ENCODE measurements at regions not wholly inside any gene's neighbourhood (a gene's known extent, or its start where the extent isn't known, plus 50 kb on each side); places are given as distances from the start of the nearest gene placed in this dataset.

DNA sequence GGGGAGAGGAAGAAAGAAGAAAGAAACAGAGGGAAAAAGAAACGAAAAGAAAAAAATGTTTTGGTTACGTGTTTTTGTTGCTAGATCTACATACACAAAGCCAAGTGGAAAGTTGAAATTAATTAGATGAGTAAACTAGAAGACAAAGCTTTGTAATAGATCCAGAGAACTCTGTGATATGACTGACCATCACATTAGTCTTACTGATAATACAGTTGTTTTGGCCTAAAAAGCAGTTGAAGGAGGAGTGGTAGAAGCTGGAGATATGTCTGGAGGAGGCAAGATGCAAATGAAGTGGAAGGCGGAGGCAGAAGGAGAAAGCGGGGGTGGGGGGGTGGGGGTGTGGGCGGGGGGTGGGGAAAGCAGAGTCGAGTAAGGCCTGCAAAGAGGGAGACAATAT is 500.1 kb upstream of the ID4 start:
- H2AFZ ChIP-seq (ENCODE audit: low read depth): no peak overlapping the region
- H3K27me3 ChIP-seq (ENCODE audit: insufficient read depth, low read depth): no peaks in the 10 kb centered on the region
- H3K27ac ChIP-seq: no peak overlapping the region
- H4K20me1 ChIP-seq (ENCODE audit: insufficient read depth): no peaks in the 10 kb centered on the region
- no peaks in the 10 kb centered on the region for H3K36me3 ChIP-seq (ENCODE audit: insufficient read depth)
- TF ChIP-seq CTCF (conservative IDR thresholded peaks at IDR 0.05; ENCODE audit: low read depth, low read length): no peak
- no peak overlapping the region for H3K4me2 ChIP-seq
- no peaks in the 10 kb centered on the region for H3K4me1 ChIP-seq (ENCODE audit: low read depth, poor library complexity, severe bottlenecking)
- H3K79me2 ChIP-seq (ENCODE audit: insufficient read depth, low read depth): no peaks in the 10 kb centered on the region
- no peak overlapping the region for H3K9ac ChIP-seq
- no peak overlapping the region for H3K4me3 ChIP-seq (IDR thresholded peaks at IDR 0.05; ENCODE audit: insufficient read depth, low read depth, low read length)

DNA sequence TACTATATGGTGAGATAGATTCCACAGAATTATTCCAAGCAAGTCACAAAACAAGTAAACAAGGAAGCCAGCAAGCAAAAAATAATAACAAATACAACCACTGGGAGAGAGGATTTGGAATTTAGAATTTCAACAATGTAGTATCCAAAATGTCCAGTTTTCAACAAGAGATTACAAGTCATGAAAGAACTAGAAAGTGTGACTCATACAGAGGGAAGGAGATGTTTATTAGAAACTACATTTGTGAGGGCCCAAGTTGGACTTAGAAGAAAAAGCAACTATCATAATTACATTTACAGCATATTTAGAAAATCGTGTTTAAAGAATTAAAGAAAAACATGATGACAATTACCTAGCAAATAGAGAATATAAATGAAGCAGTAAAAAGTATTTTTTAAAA is 494.6 kb upstream of the ID4 start:
- Histone ChIP-seq H3K9ac (no peak overlapping the region), H3K27me3 (ENCODE audit: insufficient read depth, low read depth) (no peaks in the 10 kb centered on the region), H3K4me3 (IDR thresholded peaks at IDR 0.05; ENCODE audit: insufficient read depth, low read depth, low read length) (no peak overlapping the region), H2AFZ (ENCODE audit: low read depth) (no peak overlapping the region), H3K4me2 (no peak overlapping the region), H3K79me2 (ENCODE audit: insufficient read depth, low read depth) (no peaks in the 10 kb centered on the region), H3K4me1 (ENCODE audit: low read depth, poor library complexity, severe bottlenecking) (no peaks in the 10 kb centered on the region), H4K20me1 (ENCODE audit: insufficient read depth) (no peaks in the 10 kb centered on the region), H3K36me3 (ENCODE audit: insufficient read depth) (no peaks in the 10 kb centered on the region), H3K27ac (no peak overlapping the region)
- no peak for TF ChIP-seq CTCF (conservative IDR thresholded peaks at IDR 0.05; ENCODE audit: low read depth, low read length)

DNA sequence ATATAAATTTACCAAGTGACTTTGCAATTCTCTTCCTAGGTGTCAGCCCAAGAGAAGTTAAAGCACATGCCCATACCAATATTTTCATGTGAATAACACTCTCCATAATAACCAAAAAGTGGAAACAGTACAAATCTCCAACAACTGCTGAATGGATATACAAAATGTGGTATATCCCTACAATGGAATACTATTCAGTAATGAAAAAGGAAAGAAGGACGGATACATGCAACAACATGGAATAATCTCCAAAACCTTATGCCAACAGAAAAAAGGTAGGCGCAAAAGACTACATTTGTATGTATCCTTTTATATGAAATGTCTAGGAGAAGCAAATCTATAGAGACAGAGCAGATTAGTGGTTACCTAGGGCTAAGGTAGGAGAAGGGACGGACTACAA is 487.7 kb upstream of the ID4 start:
- Histone ChIP-seq H2AFZ (ENCODE audit: low read depth) (no peak overlapping the region), H3K4me1 (ENCODE audit: low read depth, poor library complexity, severe bottlenecking) (no peaks in the 10 kb centered on the region), H3K4me2 (no peak overlapping the region), H3K27ac (no peak overlapping the region), H3K36me3 (ENCODE audit: insufficient read depth) (no peaks in the 10 kb centered on the region), H3K27me3 (ENCODE audit: insufficient read depth, low read depth) (no peaks in the 10 kb centered on the region), H3K4me3 (IDR thresholded peaks at IDR 0.05; ENCODE audit: insufficient read depth, low read depth, low read length) (no peak overlapping the region), H3K9ac (no peak overlapping the region), H3K79me2 (ENCODE audit: insufficient read depth, low read depth) (no peaks in the 10 kb centered on the region), H4K20me1 (ENCODE audit: insufficient read depth) (no peaks in the 10 kb centered on the region)
- no peak for TF ChIP-seq CTCF (conservative IDR thresholded peaks at IDR 0.05; ENCODE audit: low read depth, low read length)

DNA sequence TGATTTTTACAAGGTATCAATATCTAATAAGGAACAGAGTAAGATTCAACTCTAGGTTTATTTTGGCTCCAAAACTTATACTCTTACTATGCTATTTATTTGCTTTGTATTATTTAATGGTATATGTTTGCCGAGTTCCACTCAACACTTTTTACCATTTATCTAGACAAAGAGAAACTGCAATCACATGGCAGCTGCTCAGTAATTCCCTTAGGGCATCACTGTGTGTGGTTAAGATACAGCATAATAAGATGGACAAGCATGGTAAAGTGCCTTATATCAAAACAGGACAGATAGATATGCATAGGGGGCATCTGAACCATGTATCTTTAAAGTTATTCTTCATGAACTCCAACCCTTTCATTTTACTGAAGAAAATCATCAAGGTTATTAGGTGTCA is 483.0 kb upstream of the ID4 start:
- no peaks in the 10 kb centered on the region for H3K27me3 ChIP-seq (ENCODE audit: insufficient read depth, low read depth)
- no peak for TF ChIP-seq CTCF (conservative IDR thresholded peaks at IDR 0.05; ENCODE audit: low read depth, low read length)

DNA sequence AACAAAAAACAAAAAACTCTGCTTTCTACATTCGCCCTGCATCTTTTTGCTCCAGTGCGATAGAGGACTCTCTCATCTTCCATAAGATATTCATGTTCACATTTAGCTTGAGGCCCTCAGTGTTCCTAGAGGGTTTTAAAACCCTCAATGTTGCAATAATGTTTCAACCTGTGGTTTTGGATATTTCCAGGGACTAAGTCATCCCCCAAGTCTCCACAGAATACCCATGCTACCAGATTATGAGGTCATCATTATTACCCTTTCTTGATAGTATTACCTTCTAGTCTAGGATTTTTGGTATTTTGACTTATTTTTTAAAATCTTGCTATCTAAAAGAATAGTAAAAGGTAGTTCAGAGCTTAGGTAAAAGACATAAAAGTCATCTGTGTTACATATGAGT is 480.5 kb upstream of the ID4 start:
- Histone ChIP-seq H3K4me3 (IDR thresholded peaks at IDR 0.05; ENCODE audit: insufficient read depth, low read depth, low read length) (no peak overlapping the region), H3K4me2 (no peak overlapping the region), H3K9ac (no peak overlapping the region), H2AFZ (ENCODE audit: low read depth) (no peak overlapping the region), H4K20me1 (ENCODE audit: insufficient read depth) (no peaks in the 10 kb centered on the region), H3K36me3 (ENCODE audit: insufficient read depth) (no peaks in the 10 kb centered on the region), H3K4me1 (ENCODE audit: low read depth, poor library complexity, severe bottlenecking) (no peaks in the 10 kb centered on the region), H3K79me2 (ENCODE audit: insufficient read depth, low read depth) (no peaks in the 10 kb centered on the region), H3K27me3 (ENCODE audit: insufficient read depth, low read depth) (no peaks in the 10 kb centered on the region), H3K27ac (no peak overlapping the region)
- no peak for TF ChIP-seq CTCF (conservative IDR thresholded peaks at IDR 0.05; ENCODE audit: low read depth, low read length)

More for the DNA sequence above, 483.0 kb upstream of the ID4 start:
- no peak overlapping the region for H3K9ac ChIP-seq
- H3K79me2 ChIP-seq (ENCODE audit: insufficient read depth, low read depth): no peaks in the 10 kb centered on the region
- no peaks in the 10 kb centered on the region for H4K20me1 ChIP-seq (ENCODE audit: insufficient read depth)
- H3K4me1 ChIP-seq (ENCODE audit: low read depth, poor library complexity, severe bottlenecking): no peaks in the 10 kb centered on the region
- no peak overlapping the region for H2AFZ ChIP-seq (ENCODE audit: low read depth)
- H3K4me3 ChIP-seq (IDR thresholded peaks at IDR 0.05; ENCODE audit: insufficient read depth, low read depth, low read length): no peak overlapping the region
- no peak overlapping the region for H3K4me2 ChIP-seq
- no peaks in the 10 kb centered on the region for H3K36me3 ChIP-seq (ENCODE audit: insufficient read depth)
- no peak overlapping the region for H3K27ac ChIP-seq
